SIG-M5 treated with dmso at 0.1 percent for 504 hours (cell line): ENCODE measurements at regions not wholly inside any gene's neighbourhood (a gene's known extent, or its start where the extent isn't known, plus 50 kb on each side); places are given as distances from the start of the nearest gene placed in this dataset.
"Not testable (repeated sequence)": the region's sequence is repeated elsewhere in the genome, so short reads cannot be mapped to it uniquely, and the experiment has no call there.

Experiments used
- DNase-seq: peaks from one replicate; lab custom pipeline; 2025; ENCODE audit not compliant: unreplicated experiment; lab: John Stamatoyannopoulos, UW

- DNase-seq: no peak
Observed at GRCh38 chr10:3931224-3931623, 146.2 kb upstream of the KLF6 start.

DNA sequence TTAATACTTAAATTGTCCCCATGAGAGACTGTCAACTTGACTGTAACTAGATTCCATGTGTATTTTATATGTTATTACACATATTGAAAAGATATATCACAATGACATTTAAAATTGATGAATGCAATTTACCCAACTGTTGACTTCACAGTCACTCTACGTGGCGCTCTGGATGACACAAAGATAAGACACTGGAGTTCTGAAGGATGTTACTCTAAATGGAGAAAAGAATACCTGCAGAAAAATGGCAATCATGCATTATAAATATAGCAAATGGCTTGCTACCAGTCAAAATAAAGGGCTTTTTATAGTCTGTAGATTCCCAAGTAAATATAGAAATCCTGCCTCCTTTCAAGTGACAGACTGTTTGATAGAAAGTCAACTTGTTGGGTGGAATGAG, 143.6 kb upstream of the KLF6 start:
- no peak for DNase-seq

DNA sequence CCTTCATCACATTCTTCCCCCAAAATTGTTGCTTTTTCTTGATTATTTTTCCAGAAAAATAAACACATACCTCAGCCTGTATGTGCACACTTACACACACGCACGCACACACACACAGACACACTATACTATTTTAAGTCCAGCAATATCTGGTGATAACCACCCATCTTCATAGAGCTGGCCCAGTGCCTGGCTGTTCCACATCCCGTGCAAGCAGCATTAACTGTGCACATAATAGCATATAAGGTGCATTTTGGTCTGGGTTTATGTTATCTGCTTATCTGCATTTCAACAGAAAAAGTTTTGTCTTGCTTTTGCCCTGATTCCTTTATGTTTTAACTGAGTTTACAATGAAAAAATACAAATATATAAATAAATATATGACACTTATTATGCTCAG, 143.1 kb upstream of the KLF6 start:
- no peak for DNase-seq

DNA sequence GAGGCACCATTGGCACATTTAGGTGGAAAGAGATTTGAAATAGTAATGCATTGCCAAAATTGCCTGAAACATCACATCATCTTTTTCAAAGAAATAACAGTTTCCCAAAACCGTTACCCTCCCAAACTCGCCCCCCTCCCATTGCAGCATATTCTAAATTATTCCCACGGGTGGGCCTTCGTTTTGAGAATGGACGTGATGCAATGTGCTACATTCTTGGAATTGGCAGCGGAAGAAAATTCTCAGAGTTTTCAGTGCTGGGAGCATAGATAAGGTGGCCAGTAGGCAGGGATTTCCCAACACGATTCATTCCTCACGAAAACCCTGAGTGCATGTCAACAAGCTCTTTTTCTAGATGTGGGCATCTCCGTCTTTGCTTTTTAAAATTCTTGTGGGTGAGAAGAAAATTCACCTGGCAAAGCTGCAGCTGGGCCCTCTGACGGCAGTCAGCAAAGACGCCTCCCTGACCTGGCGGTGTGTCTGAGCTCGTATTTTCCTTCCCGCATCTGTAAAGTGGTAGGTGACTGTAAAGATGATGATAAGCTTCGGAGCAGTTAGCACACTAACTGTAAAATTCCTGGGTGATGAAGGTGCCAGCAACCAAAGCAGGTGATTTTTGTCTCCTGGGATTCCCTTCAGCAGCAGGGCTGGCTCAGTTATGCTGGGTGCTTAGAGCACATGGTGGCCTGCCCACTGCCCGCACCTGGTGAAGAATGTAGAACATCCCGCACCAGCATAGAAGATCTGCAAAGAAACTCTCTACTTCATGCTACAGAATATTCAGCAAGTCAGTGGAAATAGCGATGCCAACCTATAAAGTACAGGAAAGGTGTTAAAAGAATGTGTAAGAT, 141.9 kb upstream of the KLF6 start:
- no peak for DNase-seq

GRCh38 chr10:3926258-3926657, 141.2 kb upstream of the KLF6 start:
- DNase-seq: no peak

DNA sequence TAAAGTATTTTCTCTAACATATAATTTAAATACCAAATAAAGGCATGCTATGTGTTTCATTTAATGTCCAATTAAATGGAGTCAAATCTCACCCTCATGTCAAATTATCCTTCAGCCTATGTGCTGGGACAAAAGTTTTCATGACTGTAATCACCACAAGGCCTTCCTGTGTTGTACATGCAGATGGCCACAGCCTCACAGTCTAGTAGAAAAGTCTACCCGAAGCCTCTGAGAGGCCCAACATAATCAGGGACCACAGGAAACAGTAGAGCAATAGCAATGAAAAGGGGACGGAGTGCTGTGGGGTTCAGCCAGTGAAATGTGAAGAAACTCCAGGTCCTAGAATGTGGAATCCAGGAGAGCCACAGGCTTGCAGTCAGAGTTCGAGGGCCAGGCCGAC, 140.2 kb upstream of the KLF6 start:
- DNase-seq: no peak

GRCh38 chr10:3924344-3924743, 139.3 kb upstream of the KLF6 start:
- DNase-seq: no peak

GRCh38 chr10:3923033-3923432, 138.0 kb upstream of the KLF6 start:
- no peak for DNase-seq

DNA sequence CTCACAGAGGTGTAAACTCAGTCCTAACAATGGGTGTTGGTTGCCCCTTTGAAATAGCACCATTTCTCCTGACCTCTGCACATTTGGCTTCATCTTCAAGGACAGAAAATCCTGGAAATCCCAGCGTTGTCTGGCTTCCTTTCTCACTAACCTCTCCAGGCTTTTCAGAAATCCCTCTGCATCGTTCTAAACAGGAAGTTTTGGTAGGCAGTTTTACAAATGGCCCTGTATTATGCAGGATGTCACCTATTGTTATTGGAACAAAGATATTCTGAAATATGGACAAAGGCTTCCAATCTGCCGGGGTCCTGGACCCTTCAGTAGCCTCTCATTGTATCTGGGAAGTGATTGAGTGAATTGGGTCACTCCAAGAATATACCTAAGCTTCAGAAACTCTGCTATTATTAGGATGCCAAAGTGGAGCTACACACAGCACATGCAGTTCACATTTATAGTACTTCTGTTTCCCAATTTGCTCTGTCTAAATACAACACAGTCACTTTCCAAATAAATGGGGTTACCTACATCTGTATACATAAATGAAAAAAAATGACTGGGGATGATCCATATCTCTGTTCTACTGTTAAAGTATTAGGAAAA, 134.8 kb upstream of the KLF6 start:
- no peak for DNase-seq

GRCh38 chr10:3917392-3917791, 132.4 kb upstream of the KLF6 start:
- not testable (repeated sequence) for DNase-seq

DNA sequence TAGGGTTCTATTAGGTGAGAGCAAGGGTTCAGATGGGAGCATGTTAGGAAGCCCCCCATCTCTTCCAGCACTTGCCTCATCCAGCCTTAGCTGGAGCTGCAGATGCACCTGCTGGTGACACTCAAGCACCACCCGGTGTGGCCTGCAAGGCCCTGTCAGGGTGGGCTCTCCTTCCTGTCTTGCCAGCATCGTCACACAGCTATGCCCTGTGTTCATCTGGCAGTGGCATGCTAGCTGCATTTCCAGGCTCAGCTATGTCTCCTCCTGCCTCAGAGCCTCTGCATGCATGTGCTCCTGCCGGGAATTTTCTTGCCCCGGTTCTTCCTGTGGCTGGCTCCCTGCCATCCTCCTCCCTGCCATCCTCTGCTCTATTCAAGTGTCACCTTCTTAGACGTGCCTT, 129.7 kb upstream of the KLF6 start:
- DNase-seq: no peak

- no peak for DNase-seq
Observed at GRCh38 chr10:3911713-3912442, 126.9 kb upstream of the KLF6 start.

DNA sequence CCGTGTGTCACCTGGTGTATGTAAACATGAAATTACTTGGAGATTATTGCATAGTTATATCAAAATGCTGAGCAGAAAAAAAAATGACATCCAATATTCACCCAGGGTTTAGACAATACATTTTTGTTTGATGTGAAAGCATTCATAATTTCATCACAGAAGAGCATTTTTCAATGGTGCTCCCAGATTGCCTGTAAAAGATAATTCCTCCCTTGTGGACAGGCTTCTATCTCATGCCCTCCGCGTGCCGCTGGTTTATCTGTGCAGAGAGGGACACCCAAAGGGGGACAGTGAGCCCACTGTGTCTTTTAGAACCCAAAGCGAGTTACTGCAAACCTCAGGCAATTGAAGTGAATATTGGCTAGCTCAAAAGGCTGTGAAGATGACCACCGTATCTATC, 126.2 kb upstream of the KLF6 start:
- DNase-seq: no peak

GRCh38 chr10:3909339-3909738, 124.3 kb upstream of the KLF6 start:
- no peak for DNase-seq

DNA sequence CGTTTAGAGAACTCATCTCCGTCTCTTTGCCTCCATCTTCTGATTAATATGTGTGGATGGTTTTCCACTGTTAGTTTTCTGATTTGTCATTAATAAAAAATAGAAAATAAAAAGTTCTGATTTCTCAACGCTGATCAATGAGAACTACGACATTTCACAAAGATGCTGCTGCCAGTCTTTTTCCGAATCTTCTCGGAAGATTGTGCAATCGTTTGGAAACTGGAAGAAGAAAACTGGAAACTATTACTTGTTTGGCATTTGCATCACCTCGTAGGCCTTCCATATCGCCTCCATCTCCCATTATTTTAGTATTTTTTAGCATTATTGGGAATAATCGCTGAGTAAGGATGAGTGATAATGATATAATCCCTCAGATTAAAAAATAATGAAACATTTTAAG, 123.2 kb upstream of the KLF6 start:
- DNase-seq: no peak

- no peak for DNase-seq
Observed at GRCh38 chr10:3907514-3907913, 122.5 kb upstream of the KLF6 start.

DNA sequence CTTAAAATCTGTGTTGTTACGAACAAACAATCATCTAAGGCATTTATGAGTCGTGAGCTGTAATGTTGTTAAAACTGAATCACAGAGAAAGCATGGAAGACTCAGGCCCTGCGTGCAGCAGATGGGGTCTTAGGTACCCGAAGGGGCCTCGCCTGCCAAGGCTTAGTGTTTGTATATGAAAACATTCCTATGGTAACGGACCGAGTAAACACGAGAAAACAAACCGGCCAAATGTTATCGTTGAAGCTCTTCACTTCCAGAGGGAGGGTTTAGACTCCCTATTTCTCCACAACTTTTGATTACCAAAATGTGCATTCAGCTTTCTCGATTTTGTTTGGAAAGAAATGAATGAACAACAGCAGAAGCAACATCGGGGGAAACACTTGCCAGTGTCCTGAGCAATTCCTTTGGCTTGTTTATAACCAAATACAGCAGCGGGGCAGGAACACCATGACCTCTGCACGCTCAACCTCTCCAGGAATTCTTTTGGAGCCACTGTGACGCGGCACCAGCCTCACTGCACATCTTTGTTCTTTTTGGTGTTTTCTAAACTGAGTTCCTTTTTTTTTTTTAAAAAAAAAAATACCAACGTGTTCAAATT, 121.6 kb upstream of the KLF6 start:
- no peak for DNase-seq

DNA sequence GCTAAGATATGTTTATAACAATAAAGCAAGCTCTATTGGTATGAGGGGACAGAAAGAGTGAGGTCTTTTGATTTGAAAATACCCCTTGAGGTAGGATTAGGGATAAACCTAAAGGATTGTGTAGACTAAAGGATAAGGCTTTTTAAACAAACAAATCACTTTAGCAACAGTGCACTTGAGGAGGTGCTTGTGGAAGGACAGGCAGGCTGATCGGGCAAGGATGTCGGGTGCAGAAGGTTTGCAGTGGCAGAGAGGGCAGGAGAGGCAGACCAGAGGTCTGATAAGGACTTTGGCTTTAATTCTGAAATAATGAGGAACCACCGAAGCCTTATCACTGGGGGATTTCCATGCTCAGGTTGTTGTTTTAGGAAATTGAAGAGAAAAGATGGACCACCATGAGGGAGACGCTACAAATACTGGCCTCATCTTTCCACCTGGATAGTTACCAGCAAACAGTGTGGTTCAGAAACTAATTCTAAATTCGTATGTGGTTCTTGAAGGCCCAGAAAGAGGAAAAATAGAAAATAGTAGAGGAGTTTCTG, 119.5 kb upstream of the KLF6 start:
- DNase-seq: no peak

DNA sequence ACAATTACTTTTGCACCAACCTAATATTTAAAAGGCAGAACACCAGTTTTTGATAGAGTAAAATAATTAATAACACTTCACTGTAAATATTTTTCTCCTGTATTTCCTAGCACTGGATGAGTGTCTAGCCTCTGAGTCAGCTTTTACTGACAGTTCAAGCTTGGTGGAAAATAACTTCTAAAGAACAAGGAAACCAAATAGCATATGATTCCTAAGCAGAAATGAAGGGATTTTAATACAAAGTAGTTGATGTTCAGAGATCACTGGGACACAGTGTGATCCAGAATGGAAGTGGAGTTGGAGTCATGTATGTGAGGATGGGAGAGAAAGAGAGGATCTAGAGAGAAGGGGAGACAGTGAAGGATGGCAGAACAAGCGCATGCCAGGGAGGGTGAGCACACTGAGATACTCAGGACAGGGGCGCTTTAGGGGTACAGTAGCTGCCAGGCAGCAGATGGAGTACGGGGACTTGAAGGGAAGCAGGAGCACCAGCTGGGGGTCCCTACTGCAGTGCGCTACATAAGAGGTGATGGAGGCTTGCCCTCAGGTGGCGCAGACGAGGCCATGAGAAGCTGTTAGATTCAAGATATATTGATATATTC, 117.9 kb upstream of the KLF6 start:
- no peak for DNase-seq

- no peak for DNase-seq
Observed at GRCh38 chr10:3902054-3902808, 117.2 kb upstream of the KLF6 start.
